K562 (cell line): ENCODE measurements at regions not wholly inside any gene's neighbourhood (a gene's known extent, or its start where the extent isn't known, plus 50 kb on each side); places are given as distances from the start of the nearest gene placed in this dataset.

Experiments used
- ATAC-seq: fragments of 200-7000 bp; cut with Tn5 transposase; 3 replicates; pipeline ENCODE4 v1.9.1; 2020; ENCODE audit warnings: moderate library complexity
- BruUV-seq: library from RNA; stranded (reverse); fragments of 400-500 nt; replicated peaks from 2 replicates; lab custom pipeline; 2021; lab: Mats Ljungman, UMichigan
- CTCF ChIA-PET: fragments of 300-600 bp; formaldehyde crosslinking; extraction: SDS; loops from one replicate; lab custom pipeline; 2021; ENCODE audit warnings: low intra/inter-chr PET ratio; lab: Yijun Ruan, JAX
- POLR2A ChIA-PET: fragments of 300-600, 350-650 bp; sonication (Branson Sonifier 250); formaldehyde crosslinking; extraction: SDS; loops from one replicate; lab custom pipeline; 2021; ENCODE audit warnings: antibody characterized with exemption, inconsistent platforms; lab: Yijun Ruan, JAX
- DNase-seq, 4 experiments: peaks; one replicate each; pipeline versions ENCODE4 v3.0.0 to v3.0.0-alpha.2; 2011 to 2018; ENCODE audit warnings: low spot score in 3 of 4, mixed read lengths in 3 of 4; ENCODE audit errors: extremely low read depth in 1 of 4
- FAIRE-seq: peaks from 2 replicates; lab custom pipeline; 2011; peaks lifted over from hg19 to GRCh38; lab: Jason Lieb, UNC
- H2AFZ ChIP-seq: 2 replicates; pipeline ENCODE4 v1.6.0; 2011; ENCODE audit warnings: low read depth, low read length, control low read depth, inconsistent platforms
- H3K27ac ChIP-seq: fragments of 200-600 bp; 3 replicates; pipeline ENCODE4 v1.8.0; 2011; ENCODE audit warnings: low read depth, mild to moderate bottlenecking, control low read depth, inconsistent platforms, low read length, moderate library complexity, mixed read lengths; ENCODE audit errors: extremely low read depth
- H3K27me3 ChIP-seq, 2 experiments: fragments of 300-600 bp in 1 of 2; 2 replicates in 1 of 2; 3 replicates in 1 of 2; pipeline versions ENCODE4 v1.6.0 to v1.8.0; 2011; ENCODE audit warnings: inconsistent platforms in 2 of 2, low read length in 2 of 2, mild to moderate bottlenecking in 1 of 2, mixed read lengths in 1 of 2, moderate library complexity in 1 of 2; ENCODE audit not compliant: control insufficient read depth in 2 of 2, insufficient read depth in 2 of 2
- H3K36me3 ChIP-seq: fragments of 300-600 bp; 3 replicates; pipeline ENCODE4 v1.8.0; 2011; ENCODE audit warnings: mild to moderate bottlenecking, low read length, inconsistent platforms; ENCODE audit not compliant: control insufficient read depth, insufficient read depth
- H3K4me1 ChIP-seq, 2 experiments: fragments of 200-600 bp in 1 of 2; replicated peaks in 1 of 2; 2 replicates in 1 of 2; 3 replicates in 1 of 2; pipeline versions ENCODE4 v1.5.1 to v1.8.0; 2011; ENCODE audit warnings: inconsistent platforms in 2 of 2, low read length in 2 of 2, mild to moderate bottlenecking in 1 of 2, mixed read lengths in 1 of 2, moderate library complexity in 1 of 2; ENCODE audit not compliant: control insufficient read depth in 2 of 2, insufficient read depth in 2 of 2
- H3K4me2 ChIP-seq: 2 replicates; pipeline ENCODE4 v1.6.1; 2011; ENCODE audit warnings: low read length, control low read depth, inconsistent platforms, mixed read lengths; ENCODE audit not compliant: insufficient read depth
- H3K4me3 ChIP-seq: fragments of 200-600 bp; sonication (generic), shearing (Covaris generic); 2 replicates; pipeline ENCODE4 v1.5.1; 2016; ENCODE audit warnings: control low read depth, inconsistent platforms
- H3K79me2 ChIP-seq: fragments of 200-600 bp; 3 replicates; pipeline ENCODE4 v1.8.0; 2011; ENCODE audit warnings: low read length, inconsistent platforms; ENCODE audit not compliant: control insufficient read depth, insufficient read depth
- H3K9ac ChIP-seq, 2 experiments: 2 replicates each; pipeline versions ENCODE4 v1.6.0 to v1.6.1; 2011; ENCODE audit warnings: low read depth in 2 of 2, low read length in 2 of 2, control low read depth in 1 of 2, inconsistent platforms in 1 of 2, mild to moderate bottlenecking in 1 of 2, mixed read lengths in 1 of 2; ENCODE audit not compliant: insufficient read depth in 1 of 2
- H3K9me1 ChIP-seq: one replicate; pipeline ENCODE4 v1.6.0; 2011; ENCODE audit warnings: inconsistent platforms, mild to moderate bottlenecking, low read length, moderate library complexity; ENCODE audit not compliant: control insufficient read depth, insufficient read depth
- H3K9me3 ChIP-seq: replicated peaks from 2 replicates; pipeline ENCODE4 v1.5.1; 2011; ENCODE audit warnings: low read depth, low read length, inconsistent platforms; ENCODE audit not compliant: control insufficient read depth, insufficient read depth
- H4K20me1 ChIP-seq: replicated peaks from 2 replicates; pipeline ENCODE4 v1.6.1; 2011; ENCODE audit warnings: low read length, inconsistent platforms, mixed read lengths; ENCODE audit not compliant: control insufficient read depth, insufficient read depth
- BRD9 ChIP-seq: fragments of 450-650 bp; IDR thresholded peaks from 2 replicates; pipeline ENCODE4 v1.6.1; 2018; ENCODE audit warnings: low read depth; ENCODE audit not compliant: partially characterized antibody
- CREB3 ChIP-seq: fragments of 450-650 bp; conservative IDR thresholded peaks from 2 replicates; pipeline ENCODE4 v1.6.1; 2016; ENCODE audit warnings: missing genetic modification characterization, low read depth, mild to moderate bottlenecking, missing compliant biosample characterization, moderate library complexity
- FOXO4 ChIP-seq: fragments of 450-650 bp; formaldehyde crosslinking; IDR thresholded peaks from 2 replicates; pipeline ENCODE4 v1.4.0; 2020; ENCODE audit warnings: mild to moderate bottlenecking, moderate library complexity
- MAFK ChIP-seq: IDR thresholded peaks from 2 replicates; pipeline ENCODE4 v1.6.1; 2011; ENCODE audit warnings: low read length, improper control_type of control experiment
- MCM3 ChIP-seq: fragments of 450-650 bp; IDR thresholded peaks from 2 replicates; pipeline ENCODE4 v1.6.1; 2016
- PHF21A ChIP-seq: fragments of 450-650 bp; IDR thresholded peaks from 2 replicates; pipeline ENCODE4 v1.6.1; 2017; ENCODE audit warnings: low read depth, borderline replicate concordance
- POLR2B ChIP-seq: fragments of 450-650 bp; IDR thresholded peaks from 2 replicates; pipeline ENCODE4 v1.6.1; 2018; ENCODE audit warnings: low read depth; ENCODE audit not compliant: partially characterized antibody
- SAP30 ChIP-seq: fragments of 200-600 bp; sonication (generic); IDR thresholded peaks from 2 replicates; pipeline ENCODE4 v1.6.1; 2012; ENCODE audit warnings: borderline replicate concordance, low read depth, mild to moderate bottlenecking, moderate library complexity, low read length, control low read depth, inconsistent platforms; ENCODE audit not compliant: insufficient read depth, poor library complexity, severe bottlenecking
- U2AF2 ChIP-seq: fragments of 200-400 bp; formaldehyde crosslinking; optimal IDR thresholded peaks from 2 replicates; pipeline ENCODE3; 2017; ENCODE audit warnings: low read depth, mild to moderate bottlenecking, low read length
- ZNF143 ChIP-seq: sonication (generic); formaldehyde crosslinking; IDR thresholded peaks from 2 replicates; pipeline ENCODE4 v1.9.0; 2022; ENCODE audit warnings: mild to moderate bottlenecking, missing genetic modification reagents
- WGBS: fragments of 100-300 bp; shearing (Covaris generic); methylation state at CpG from one replicate; pipeline ENCODE4 v1.1.6; 2016; ENCODE audit warnings: low coverage, mixed read lengths; ENCODE audit not compliant: insufficient coverage; ENCODE audit errors: missing lambda C conversion rate; 5-methylcytosine and 5-hydroxymethylcytosine counted together
- in situ Hi-C: fragments of 300-500 bp; cut with MboI; formaldehyde crosslinking; loops from 4 replicates; pipeline ENCODE4 v1.15.0; 2018; ENCODE audit warnings: inconsistent platforms, mixed read lengths
- intact Hi-C: fragments of 100-400 bp; cut with micrococcal nuclease; formaldehyde crosslinking; loops from 2 replicates; pipeline ENCODE4 v1.14.2; 2022
- TF ChIP-seq, protein P1 (sequence below): sonication (generic); formaldehyde crosslinking; IDR thresholded peaks from 2 replicates; pipeline ENCODE4 v1.8.1; 2023; ENCODE audit warnings: mild to moderate bottlenecking, missing genetic modification reagents

GRCh38 chr1:189623336-189623735, 854.3 kb downstream of the BRINP3 start (continued):
- TF ChIP-seq FOXO4 (CRISPR knock-in tag), result no peak
- TF ChIP-seq MAFK, result no peak
- TF ChIP-seq, protein P1, sequence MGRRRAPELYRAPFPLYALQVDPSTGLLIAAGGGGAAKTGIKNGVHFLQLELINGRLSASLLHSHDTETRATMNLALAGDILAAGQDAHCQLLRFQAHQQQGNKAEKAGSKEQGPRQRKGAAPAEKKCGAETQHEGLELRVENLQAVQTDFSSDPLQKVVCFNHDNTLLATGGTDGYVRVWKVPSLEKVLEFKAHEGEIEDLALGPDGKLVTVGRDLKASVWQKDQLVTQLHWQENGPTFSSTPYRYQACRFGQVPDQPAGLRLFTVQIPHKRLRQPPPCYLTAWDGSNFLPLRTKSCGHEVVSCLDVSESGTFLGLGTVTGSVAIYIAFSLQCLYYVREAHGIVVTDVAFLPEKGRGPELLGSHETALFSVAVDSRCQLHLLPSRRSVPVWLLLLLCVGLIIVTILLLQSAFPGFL, result no peak
- TF ChIP-seq SAP30, result no peak
- no peak for TF ChIP-seq U2AF2
- TF ChIP-seq MCM3, result no peak
- TF ChIP-seq POLR2B, result no peak
- TF ChIP-seq PHF21A, result no peak
- no peak for TF ChIP-seq ZNF143
- TF ChIP-seq BRD9, result no peak

GRCh38 chr1:189627427-189627826, 850.2 kb downstream of the BRINP3 start:
- no peaks in the 10 kb centered on the region for H3K4me1 ChIP-seq
- TF ChIP-seq CREB3, result no peak
- FAIRE-seq (no peak), DNase-seq (no peak), ATAC-seq (no peak)
- no TSS peak for BruUV-seq
- H3K4me3 ChIP-seq, result no peak overlapping the region
- H3K9ac ChIP-seq, result no peak overlapping the region
- H3K27ac ChIP-seq, result no peak overlapping the region
- H3K9me1 ChIP-seq, result no peaks in the 10 kb centered on the region
- intact Hi-C loops, result no loop called here
- H3K36me3 ChIP-seq, result no peaks in the 10 kb centered on the region
- H3K9me3 ChIP-seq, result no peaks in the 10 kb centered on the region
- H3K27me3 ChIP-seq, result no peaks in the 10 kb centered on the region
- H3K79me2 ChIP-seq, result no peaks in the 10 kb centered on the region
- 5% methylated on average over 2 of the region's 2 CpGs for WGBS
- POLR2A ChIA-PET, result no interaction called here
- H4K20me1 ChIP-seq, result no peaks in the 10 kb centered on the region
- CTCF ChIA-PET, result interaction anchor here (0.7 kb wide), 1 partner anchor 9 kb away, joined by 3 read pairs; no protein-coding TSS in a partner anchor
- no peak overlapping the region for H3K4me2 ChIP-seq
- in situ Hi-C loops, result no loop called here
- no peak overlapping the region for H2AFZ ChIP-seq
